A673 (cell line): ENCODE measurements at regions not wholly inside any gene's neighbourhood (a gene's known extent, or its start where the extent isn't known, plus 50 kb on each side); places are given as distances from the start of the nearest gene placed in this dataset.

Source experiments
- BruUV-seq: library from RNA; stranded (reverse); fragments of 400-500 nt; replicated peaks from 2 replicates; lab custom pipeline; 2021; lab: Mats Ljungman, UMichigan
- CTCF ChIA-PET: fragments of 300-600 bp; sonication (Branson Sonifier 250); formaldehyde crosslinking; loops from one replicate; lab custom pipeline; 2022; ENCODE audit warnings: antibody characterized with exemption; lab: Charles Lee
- POLR2A ChIA-PET: fragments of 300-600 bp; sonication (Branson Sonifier 250); formaldehyde crosslinking; loops from one replicate; lab custom pipeline; 2022; ENCODE audit warnings: antibody characterized with exemption; ENCODE audit not compliant: low non-redundant PET; lab: Charles Lee
- DNase-seq: peaks from one replicate; pipeline ENCODE4 v3.0.0-alpha.2; 2015; ENCODE audit warnings: low spot score
- H3K27ac ChIP-seq: fragments of 200-600 bp; sonication (generic); 2 replicates; pipeline ENCODE4 v1.5.1; 2016; ENCODE audit warnings: mixed run types, low read depth, mild to moderate bottlenecking, mixed read lengths, antibody characterized with exemption, low read length; ENCODE audit not compliant: poor library complexity, severe bottlenecking
- H3K27me3 ChIP-seq: fragments of 200-600 bp; sonication (generic); replicated peaks from 2 replicates; pipeline ENCODE4 v1.6.1; 2017; ENCODE audit warnings: mixed run types, low read depth, mild to moderate bottlenecking, mixed read lengths, antibody characterized with exemption, low read length; ENCODE audit not compliant: insufficient read depth, poor library complexity
- H3K36me3 ChIP-seq: fragments of 200-600 bp; sonication (generic); 2 replicates; pipeline ENCODE4 v1.6.1; 2016; ENCODE audit warnings: mixed run types, mild to moderate bottlenecking, mixed read lengths, antibody characterized with exemption, low read length; ENCODE audit not compliant: insufficient read depth, poor library complexity, severe bottlenecking
- H3K4me1 ChIP-seq: fragments of 200-600 bp; sonication (generic); 2 replicates; pipeline ENCODE4 v1.6.1; 2017; ENCODE audit warnings: mixed run types, mild to moderate bottlenecking, mixed read lengths, antibody characterized with exemption, low read length; ENCODE audit not compliant: insufficient read depth, poor library complexity, severe bottlenecking
- H3K4me3 ChIP-seq: fragments of 200-600 bp; sonication (generic); 2 replicates; pipeline ENCODE4 v1.5.1; 2016; ENCODE audit warnings: low read depth, mixed run types, mild to moderate bottlenecking, mixed read lengths, low read length; ENCODE audit not compliant: poor library complexity, severe bottlenecking
- H3K9me3 ChIP-seq: fragments of 200-600 bp; sonication (generic); 2 replicates; pipeline ENCODE4 v1.6.1; 2016; ENCODE audit warnings: mixed run types, low read depth, mild to moderate bottlenecking, mixed read lengths, antibody characterized with exemption, low read length; ENCODE audit not compliant: poor library complexity, severe bottlenecking
- EZH2 ChIP-seq: fragments of 200-600 bp; sonication (generic); IDR thresholded peaks from 2 replicates; pipeline ENCODE4 v1.6.1; 2017; ENCODE audit warnings: borderline replicate concordance, low read depth, mild to moderate bottlenecking, mixed read lengths, antibody characterized with exemption, low read length; ENCODE audit not compliant: poor library complexity, severe bottlenecking
- intact Hi-C: fragments of 100-400 bp; cut with micrococcal nuclease; formaldehyde crosslinking; loops from one replicate; pipeline ENCODE4 v1.10.0; 2022; ENCODE audit not compliant: unreplicated experiment
- microRNA-seq: library from miRNA; unstranded; fragments of <30 nt; microRNA quantifications from one replicate; pipeline ENCODE4 v1.2.0, GENCODE V29; 2021
- TF ChIP-seq, protein P1 (sequence below): fragments of 300-800, 200-600 bp; sonication (generic); conservative IDR thresholded peaks from 2 replicates; pipeline ENCODE4 v1.5.1; 2017; ENCODE audit warnings: low read depth, mild to moderate bottlenecking, antibody characterized with exemption, low read length, moderate library complexity, mixed read lengths

DNA sequence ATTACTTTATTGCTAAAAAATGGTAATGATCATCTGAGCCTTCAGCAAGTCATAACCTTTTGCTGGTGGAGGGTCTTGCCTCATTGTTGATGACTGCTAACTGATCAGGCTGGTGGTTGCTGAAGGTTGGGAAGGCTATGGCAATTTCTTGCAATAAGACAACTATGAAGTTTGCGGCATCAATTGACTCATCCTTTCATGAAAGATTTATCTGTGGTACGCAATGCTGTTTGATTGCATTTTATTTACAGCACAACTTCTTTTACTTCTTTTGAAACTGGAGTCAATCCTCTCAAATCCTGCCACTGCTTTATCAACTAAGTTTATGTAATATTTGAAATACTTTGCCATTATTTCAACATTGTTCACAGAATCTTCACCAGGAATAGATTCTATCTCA is 58.3 kb upstream of the ACO1 start:
- no TSS peak for BruUV-seq
- TF ChIP-seq, protein P1, sequence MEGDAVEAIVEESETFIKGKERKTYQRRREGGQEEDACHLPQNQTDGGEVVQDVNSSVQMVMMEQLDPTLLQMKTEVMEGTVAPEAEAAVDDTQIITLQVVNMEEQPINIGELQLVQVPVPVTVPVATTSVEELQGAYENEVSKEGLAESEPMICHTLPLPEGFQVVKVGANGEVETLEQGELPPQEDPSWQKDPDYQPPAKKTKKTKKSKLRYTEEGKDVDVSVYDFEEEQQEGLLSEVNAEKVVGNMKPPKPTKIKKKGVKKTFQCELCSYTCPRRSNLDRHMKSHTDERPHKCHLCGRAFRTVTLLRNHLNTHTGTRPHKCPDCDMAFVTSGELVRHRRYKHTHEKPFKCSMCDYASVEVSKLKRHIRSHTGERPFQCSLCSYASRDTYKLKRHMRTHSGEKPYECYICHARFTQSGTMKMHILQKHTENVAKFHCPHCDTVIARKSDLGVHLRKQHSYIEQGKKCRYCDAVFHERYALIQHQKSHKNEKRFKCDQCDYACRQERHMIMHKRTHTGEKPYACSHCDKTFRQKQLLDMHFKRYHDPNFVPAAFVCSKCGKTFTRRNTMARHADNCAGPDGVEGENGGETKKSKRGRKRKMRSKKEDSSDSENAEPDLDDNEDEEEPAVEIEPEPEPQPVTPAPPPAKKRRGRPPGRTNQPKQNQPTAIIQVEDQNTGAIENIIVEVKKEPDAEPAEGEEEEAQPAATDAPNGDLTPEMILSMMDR: no peak
- no peak for TF ChIP-seq EZH2
- no peak for DNase-seq
- Histone ChIP-seq H3K9me3 (no peaks in the 10 kb centered on the region), H3K4me1 (no peaks in the 10 kb centered on the region), H3K36me3 (no peaks in the 10 kb centered on the region), H3K27me3 (no peaks in the 10 kb centered on the region), H3K4me3 (no peak overlapping the region), H3K27ac (no peak overlapping the region)
- ChIA-PET POLR2A (no interaction called here), CTCF (no interaction called here)
- intact Hi-C loops: loop anchor here (10.0 kb wide), 1 partner anchor 61 kb away; no protein-coding TSS in a partner anchor

DNA sequence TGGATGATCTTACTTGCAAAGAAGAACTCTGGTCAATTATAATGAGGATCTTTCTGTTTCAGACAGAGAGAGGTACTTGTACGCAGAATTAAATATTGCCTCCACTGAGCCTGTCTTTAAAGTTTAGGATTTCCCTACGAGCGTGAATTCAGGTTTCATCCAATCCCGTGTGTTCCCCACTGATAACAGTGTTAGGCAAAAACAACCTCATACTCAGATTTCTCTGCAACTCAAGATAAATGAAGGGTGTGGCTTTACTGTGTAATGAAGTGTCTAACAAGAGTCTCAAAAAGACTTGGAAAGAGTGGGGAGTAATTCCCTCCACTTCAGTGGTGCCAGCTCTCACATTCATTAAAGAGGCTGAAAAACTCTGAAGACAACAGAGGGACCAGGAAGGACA is 53.2 kb upstream of the ACO1 start:
- DNase-seq: no peak
- H3K36me3 ChIP-seq: no peaks in the 10 kb centered on the region
- TF ChIP-seq EZH2: no peak
- TF ChIP-seq, protein P1: no peak
- ChIA-PET CTCF (no interaction called here), POLR2A (no interaction called here)
- no peaks in the 10 kb centered on the region for H3K27me3 ChIP-seq
- intact Hi-C loops: no loop called here
- H3K4me3 ChIP-seq: no peak overlapping the region
- H3K27ac ChIP-seq: no peak overlapping the region
- H3K9me3 ChIP-seq: no peaks in the 10 kb centered on the region
- no TSS peak for BruUV-seq
- H3K4me1 ChIP-seq: no peaks in the 10 kb centered on the region

DNA sequence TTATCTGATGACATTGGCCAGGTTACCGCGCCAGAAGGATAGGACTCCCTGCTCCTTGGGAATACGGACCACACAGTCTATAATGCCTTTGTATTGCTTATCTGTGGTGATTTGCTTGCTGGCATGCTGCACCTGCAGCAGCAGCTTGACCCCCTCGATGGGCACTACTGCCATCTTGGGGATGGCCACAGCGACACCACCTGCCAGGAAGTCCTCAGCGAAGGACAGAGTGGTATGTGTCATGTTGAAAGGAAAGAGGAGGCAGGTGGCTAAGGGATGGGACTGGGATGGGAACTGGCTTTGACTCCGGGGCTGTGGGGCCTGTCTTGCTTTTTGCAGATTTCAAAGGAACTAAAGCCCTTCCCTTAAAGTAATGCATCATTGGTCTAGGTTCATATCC is 50.3 kb upstream of the ACO1 start:
- ChIA-PET POLR2A (no interaction called here), CTCF (no interaction called here)
- Histone ChIP-seq H3K27me3 (no peaks in the 10 kb centered on the region), H3K4me3 (no peak overlapping the region), H3K36me3 (no peaks in the 10 kb centered on the region), H3K9me3 (no peaks in the 10 kb centered on the region), H3K4me1 (no peaks in the 10 kb centered on the region), H3K27ac (no peak overlapping the region)
- intact Hi-C loops: no loop called here
- TF ChIP-seq, protein P1: no peak
- TF ChIP-seq EZH2: no peak
- no peak for DNase-seq
- BruUV-seq: no TSS peak

Small RNA genes lying in the stretch of these regions (microRNA-seq; reads per million reads assigned to microRNA genes)
- gene MIR873: 473 reads per million, percentile 75 among the genes with 10 or more reads in this experiment
- gene MIR876: 143 reads per million, percentile 68 among the genes with 10 or more reads in this experiment
